Thyroid gland (tissue), 4 donors: ENCODE measurements at regions not wholly inside any gene's neighbourhood (a gene's known extent, or its start where the extent isn't known, plus 50 kb on each side); places are given as distances from the start of the nearest gene placed in this dataset.

ENCODE experiments used
- DNase-seq, 2 donors: peaks; one replicate each; pipeline ENCODE4 v3.0.0-alpha.2; 2019
- H3K27ac ChIP-seq, 3 donors: fragments of 200-600 bp; sonication (generic); 1 replicate in 2 of 3; 2 replicates in 1 of 3; pipeline ENCODE4 v1.5.1; 2016 to 2019; ENCODE audit warnings: mild to moderate bottlenecking in 1 of 3, moderate library complexity in 1 of 3
- H3K27me3 ChIP-seq: fragments of 200-600 bp; sonication (generic); one replicate; pipeline ENCODE4 v1.5.1; 2019
- H3K36me3 ChIP-seq, 2 donors: fragments of 200-600 bp; sonication (generic); one replicate each; pipeline ENCODE4 v1.5.1; 2016 to 2019
- H3K4me1 ChIP-seq, 2 donors: fragments of 200-600 bp; sonication (generic); one replicate each; pipeline ENCODE4 v1.5.1; 2017 to 2019
- H3K4me3 ChIP-seq, 3 donors: fragments of 200-600 bp; sonication (generic); replicated peaks in 1 of 3; 1 replicate in 2 of 3; 2 replicates in 1 of 3; pipeline ENCODE4 v1.5.1; 2016; ENCODE audit warnings: mild to moderate bottlenecking in 1 of 3
- H3K9me3 ChIP-seq: fragments of 200-600 bp; sonication (generic); one replicate; pipeline ENCODE4 v1.5.1; 2017
- POLR2A ChIP-seq, 2 donors: fragments of 450-650 bp; IDR thresholded peaks; one replicate each; pipeline ENCODE4 v1.6.1; 2017; ENCODE audit warnings: antibody characterized with exemption in 2 of 2, mild to moderate bottlenecking in 2 of 2, moderate library complexity in 1 of 2
- WGBS, 2 donors: methylation state at CpG; one replicate each; pipeline ENCODE4 v1.1.5; 2017; 5-methylcytosine and 5-hydroxymethylcytosine counted together
- intact Hi-C: fragments of 100-400 bp; cut with DNase I; formaldehyde crosslinking; loops from one replicate; pipeline ENCODE4 v1.15.1; 2023
- TF ChIP-seq, protein P1 (sequence below), 6 experiments: fragments of 200-600 bp in 3 of 6; fragments of 450-650 bp in 3 of 6; sonication (generic) in 3 of 6; IDR thresholded peaks; one replicate each; pipeline ENCODE4 v1.5.1; 2016 to 2019; ENCODE audit warnings: antibody characterized with exemption in 6 of 6, mild to moderate bottlenecking in 2 of 6, inconsistent platforms in 1 of 6, moderate library complexity in 1 of 6

DNA sequence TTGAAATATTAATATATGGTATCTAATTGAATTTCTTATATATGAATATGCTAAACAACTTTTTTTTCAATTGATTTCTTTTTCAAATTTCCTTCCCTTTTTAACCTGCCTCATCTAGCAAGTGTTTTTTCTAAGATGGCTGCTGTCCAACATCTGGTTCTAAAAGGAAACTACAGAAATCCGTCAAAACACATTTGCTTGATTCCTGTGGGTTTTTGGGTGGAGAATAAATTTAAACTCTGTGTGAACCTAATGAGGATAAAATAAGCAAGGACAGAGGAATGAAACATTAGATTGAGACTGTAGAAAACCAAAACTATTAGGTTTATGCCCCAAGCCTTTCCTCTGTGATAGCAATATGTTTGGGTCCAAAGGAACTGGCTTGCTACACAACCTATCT, 75.5 kb upstream of the STARD3NL start:
- Histone ChIP-seq H3K36me3 (no peaks in the 10 kb centered on the region), H3K27me3 (no peaks in the 10 kb centered on the region), H3K9me3 (no peaks in the 10 kb centered on the region), H3K27ac (no peak overlapping the region), H3K4me1 (no peaks in the 10 kb centered on the region), H3K4me3 (no peak overlapping the region)
- intact Hi-C loops: loop anchor here (10.0 kb wide), 1 partner anchor 188 kb away; the partner anchor contains the start of gene SFRP4
- no peak for TF ChIP-seq POLR2A (IDR thresholded peaks at IDR 0.05)
- TF ChIP-seq, protein P1, sequence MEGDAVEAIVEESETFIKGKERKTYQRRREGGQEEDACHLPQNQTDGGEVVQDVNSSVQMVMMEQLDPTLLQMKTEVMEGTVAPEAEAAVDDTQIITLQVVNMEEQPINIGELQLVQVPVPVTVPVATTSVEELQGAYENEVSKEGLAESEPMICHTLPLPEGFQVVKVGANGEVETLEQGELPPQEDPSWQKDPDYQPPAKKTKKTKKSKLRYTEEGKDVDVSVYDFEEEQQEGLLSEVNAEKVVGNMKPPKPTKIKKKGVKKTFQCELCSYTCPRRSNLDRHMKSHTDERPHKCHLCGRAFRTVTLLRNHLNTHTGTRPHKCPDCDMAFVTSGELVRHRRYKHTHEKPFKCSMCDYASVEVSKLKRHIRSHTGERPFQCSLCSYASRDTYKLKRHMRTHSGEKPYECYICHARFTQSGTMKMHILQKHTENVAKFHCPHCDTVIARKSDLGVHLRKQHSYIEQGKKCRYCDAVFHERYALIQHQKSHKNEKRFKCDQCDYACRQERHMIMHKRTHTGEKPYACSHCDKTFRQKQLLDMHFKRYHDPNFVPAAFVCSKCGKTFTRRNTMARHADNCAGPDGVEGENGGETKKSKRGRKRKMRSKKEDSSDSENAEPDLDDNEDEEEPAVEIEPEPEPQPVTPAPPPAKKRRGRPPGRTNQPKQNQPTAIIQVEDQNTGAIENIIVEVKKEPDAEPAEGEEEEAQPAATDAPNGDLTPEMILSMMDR (IDR thresholded peaks at IDR 0.05): no peak
- WGBS, 2 donors: 39 to 49% methylated on average over 1 of the region's 1 CpG
- no peak for DNase-seq

DNA sequence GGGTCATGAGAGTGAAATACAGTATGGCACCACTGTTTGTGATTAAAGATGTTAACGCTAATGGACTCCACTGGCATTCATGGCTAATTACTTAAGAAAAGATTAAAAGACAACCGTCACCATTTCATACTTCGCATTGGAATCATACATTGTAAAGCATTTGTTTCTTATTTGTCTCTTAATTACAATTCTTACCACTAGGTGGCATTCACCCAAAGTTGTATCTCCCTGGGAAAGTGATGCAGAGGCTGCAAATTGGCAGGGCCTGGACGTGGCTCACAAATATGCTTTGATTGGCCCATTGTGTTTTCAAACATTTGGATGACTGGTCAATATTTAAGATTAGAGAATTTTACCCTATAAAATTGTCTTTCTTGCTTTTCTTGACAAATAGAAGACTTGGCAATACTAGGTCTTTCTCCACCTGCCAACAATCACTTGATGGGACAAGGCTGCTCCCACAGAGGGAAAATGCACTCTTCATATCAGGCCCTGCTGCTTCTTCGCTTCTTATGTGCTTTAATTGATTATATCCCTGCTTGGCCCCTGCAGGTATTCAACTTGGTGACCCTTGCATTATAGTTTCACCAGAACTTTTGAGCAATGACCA, 72.1 kb upstream of the STARD3NL start:
- 30 to 37% methylated on average over 5 of the region's 5 CpGs for WGBS, 2 donors
- Histone ChIP-seq H3K4me1 (peaks cover 0 to 3% of the 10 kb centered on the region in 2 donors), H3K27ac (no peak overlapping the region), H3K4me3 (no peak overlapping the region), H3K9me3 (no peaks in the 10 kb centered on the region), H3K36me3 (no peaks in the 10 kb centered on the region), H3K27me3 (no peaks in the 10 kb centered on the region)
- DNase-seq: peak; percentile 10 to 18
- intact Hi-C loops: loop anchor here (5.0 to 10.0 kb wide), 2 partner anchors 116 to 191 kb away; partner anchors contain the start of gene SFRP4
- no peak for TF ChIP-seq POLR2A (IDR thresholded peaks at IDR 0.05)
- TF ChIP-seq, protein P1 (IDR thresholded peaks at IDR 0.05): peak; percentile 23 to 68 (median 58)

DNA sequence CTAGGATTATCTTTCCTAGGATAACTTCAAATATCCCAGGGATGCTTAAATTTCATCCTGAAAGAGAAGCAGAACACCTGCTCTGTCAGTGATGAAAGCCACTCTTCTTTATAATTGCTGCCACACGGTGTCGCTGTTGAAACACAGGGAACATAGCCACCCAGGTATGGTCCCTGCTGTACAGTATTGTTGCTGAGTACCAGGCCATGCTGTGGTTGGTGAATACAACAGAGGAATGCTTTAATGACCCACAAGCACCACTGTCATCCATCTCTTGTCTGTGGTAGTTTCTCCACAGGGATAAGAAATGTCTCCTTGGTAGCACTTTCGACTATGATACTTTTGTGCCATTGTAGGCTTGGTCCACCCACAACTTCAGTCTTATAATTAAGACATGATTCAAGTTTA, 70.6 kb upstream of the STARD3NL start:
- WGBS, 2 donors: 29 to 32% methylated on average over 3 of the region's 3 CpGs
- TF ChIP-seq, protein P1 (IDR thresholded peaks at IDR 0.05): peak; percentile 54 to 84 (median 69)
- no peak for TF ChIP-seq POLR2A (IDR thresholded peaks at IDR 0.05)
- Histone ChIP-seq H3K27ac (no peak overlapping the region), H3K27me3 (no peaks in the 10 kb centered on the region), H3K4me3 (no peak overlapping the region), H3K4me1 (peaks cover 0 to 3% of the 10 kb centered on the region in 2 donors), H3K36me3 (no peaks in the 10 kb centered on the region), H3K9me3 (no peaks in the 10 kb centered on the region)
- intact Hi-C loops: loop anchor here (5.0 to 10.0 kb wide), 2 partner anchors 115 to 193 kb away; partner anchors contain the start of gene SFRP4
- DNase-seq: peak; percentile 73 to 74

DNA sequence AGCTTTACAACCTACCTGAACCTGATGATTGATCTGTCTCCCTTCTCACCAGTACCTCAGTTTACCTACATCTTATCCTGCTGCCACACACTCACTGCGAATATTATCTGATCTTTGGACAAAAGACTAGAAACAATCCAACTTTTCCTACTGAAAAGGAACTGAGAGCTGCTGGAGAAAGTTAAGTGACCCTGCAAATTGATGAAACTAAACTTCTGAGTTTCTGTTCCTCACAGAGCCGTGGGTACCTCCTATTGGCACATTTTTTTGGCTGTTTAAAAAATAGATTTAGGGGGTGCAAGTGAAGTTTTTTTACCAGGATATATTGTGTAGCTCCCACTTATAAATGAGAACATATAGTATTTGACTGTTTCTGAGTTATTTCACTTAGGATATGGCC, 66.0 kb upstream of the STARD3NL start:
- Histone ChIP-seq H3K27ac (no peak overlapping the region), H3K9me3 (no peaks in the 10 kb centered on the region), H3K27me3 (no peaks in the 10 kb centered on the region), H3K4me1 (peaks cover 0 to 3% of the 10 kb centered on the region in 2 donors), H3K36me3 (no peaks in the 10 kb centered on the region), H3K4me3 (no peak overlapping the region)
- DNase-seq: no peak
- TF ChIP-seq, protein P1 (IDR thresholded peaks at IDR 0.05): no peak
- TF ChIP-seq POLR2A (IDR thresholded peaks at IDR 0.05): no peak
- intact Hi-C loops: no loop called here
- 88 to 95% methylated on average over 2 of the region's 2 CpGs for WGBS, 2 donors

DNA sequence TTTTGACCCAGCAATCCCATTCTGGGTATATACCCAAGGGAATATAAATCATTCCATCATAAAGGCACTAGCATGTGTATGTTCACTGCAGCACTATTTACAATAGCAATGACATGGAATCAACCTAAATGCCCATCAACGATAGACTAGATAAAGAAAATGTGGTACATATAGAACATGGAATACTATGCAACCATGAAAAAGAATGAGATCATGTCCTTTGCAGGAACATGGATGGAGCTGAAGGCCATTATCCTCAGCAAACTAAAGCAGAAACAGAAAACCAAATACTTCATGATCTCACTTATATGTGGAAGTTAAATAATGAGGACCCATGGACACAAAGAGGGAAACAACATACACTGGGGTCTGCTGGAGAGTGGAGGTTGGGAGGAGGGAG, 58.0 kb upstream of the STARD3NL start:
- intact Hi-C loops: no loop called here
- DNase-seq: no peak
- Histone ChIP-seq H3K9me3 (no peaks in the 10 kb centered on the region), H3K4me3 (no peak overlapping the region), H3K4me1 (no peaks in the 10 kb centered on the region), H3K27me3 (no peaks in the 10 kb centered on the region), H3K36me3 (no peaks in the 10 kb centered on the region), H3K27ac (no peak overlapping the region)
- WGBS, 2 donors: 95 to 100% methylated on average over 1 of the region's 1 CpG
- TF ChIP-seq POLR2A (IDR thresholded peaks at IDR 0.05): no peak
- TF ChIP-seq, protein P1 (IDR thresholded peaks at IDR 0.05): no peak
